LNCaP clone FGC (cell line): ENCODE measurements at regions not wholly inside any gene's neighbourhood (a gene's known extent, or its start where the extent isn't known, plus 50 kb on each side); places are given as distances from the start of the nearest gene placed in this dataset.

Source experiments
- DNase-seq: peaks from one replicate; pipeline ENCODE4 v3.0.0-alpha.2; 2011; ENCODE audit warnings: low read depth
- H3K4me3 ChIP-seq: 2 replicates; pipeline ENCODE4 v1.5.1; 2011; ENCODE audit warnings: mild to moderate bottlenecking, low read depth, low read length, control low read depth
- CTCF ChIP-seq: IDR thresholded peaks from 2 replicates; pipeline ENCODE4 v1.5.1; 2012; ENCODE audit warnings: mild to moderate bottlenecking; ENCODE audit not compliant: control insufficient read depth, insufficient read depth; ENCODE audit errors: extremely low read depth

GRCh38 chr15:29376590-29376989 is 107.0 kb upstream of the NSMCE3 start:
- H3K4me3 ChIP-seq, result no peak overlapping the region
- no peak for DNase-seq
- TF ChIP-seq CTCF, result no peak

DNA sequence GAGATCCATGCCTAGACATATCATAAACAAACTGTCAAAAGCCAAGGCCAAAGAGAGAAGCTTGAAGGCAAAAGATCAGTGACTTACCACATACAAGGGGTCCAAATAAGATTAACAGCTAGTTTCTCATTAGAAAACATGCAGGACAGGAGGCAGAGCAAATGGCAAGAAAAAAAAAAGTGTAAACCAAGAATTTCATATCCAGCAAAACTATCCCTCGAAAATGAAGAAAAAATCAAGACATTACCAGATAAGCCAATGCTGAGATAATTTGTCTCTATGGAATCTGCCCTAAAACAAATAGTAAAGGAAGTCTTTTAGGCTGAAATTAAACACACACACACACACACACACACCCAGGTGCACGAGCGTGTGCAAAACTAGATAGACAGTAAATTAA is 99.6 kb upstream of the NSMCE3 start:
- H3K4me3 ChIP-seq, result no peak overlapping the region
- no peak for DNase-seq
- no peak for TF ChIP-seq CTCF

GRCh38 chr15:29364426-29365078 is 94.9 kb upstream of the NSMCE3 start:
- no peak overlapping the region for H3K4me3 ChIP-seq
- no peak for DNase-seq
- peak; percentile 49 for TF ChIP-seq CTCF

DNA sequence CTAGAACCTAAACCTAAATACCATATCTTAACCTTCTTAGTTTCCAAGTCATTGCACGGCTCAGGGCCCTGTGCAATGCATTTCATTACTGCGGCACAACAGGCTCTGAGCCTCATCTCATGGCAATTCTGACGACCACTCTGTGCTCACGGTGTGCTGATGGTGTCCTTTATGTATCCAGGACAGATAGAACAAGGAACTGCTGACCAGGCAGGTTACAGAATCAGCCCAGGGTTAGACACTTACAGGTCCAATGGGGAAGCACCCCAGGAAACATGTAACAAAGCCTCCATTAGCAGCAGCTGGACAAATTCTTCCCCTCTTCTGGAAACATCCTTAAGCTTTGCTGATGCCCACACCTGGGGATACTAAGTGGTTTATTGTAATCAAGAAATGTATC is 91.9 kb upstream of the NSMCE3 start:
- TF ChIP-seq CTCF, result no peak
- H3K4me3 ChIP-seq, result no peak overlapping the region

GRCh38 chr15:29360152-29360551 is 90.5 kb upstream of the NSMCE3 start:
- no peak for TF ChIP-seq CTCF
- DNase-seq, result no peak
- no peak overlapping the region for H3K4me3 ChIP-seq

More for the DNA sequence above, 91.9 kb upstream of the NSMCE3 start:
- no peak for DNase-seq

- no peak for TF ChIP-seq CTCF
- H3K4me3 ChIP-seq, result no peak overlapping the region
- no peak for DNase-seq
Measured at GRCh38 chr15:29356786-29357185, 87.2 kb upstream of the NSMCE3 start.

- no peak for TF ChIP-seq CTCF
- no peak for DNase-seq
- no peak overlapping the region for H3K4me3 ChIP-seq
Measured at GRCh38 chr15:29355477-29355876, 85.9 kb upstream of the NSMCE3 start.
